ENCODE measurements at regions not wholly inside any gene's neighbourhood (a gene's known extent, or its start where the extent isn't known, plus 50 kb on each side); places are given as distances from the start of the nearest gene placed in this dataset.

DNA sequence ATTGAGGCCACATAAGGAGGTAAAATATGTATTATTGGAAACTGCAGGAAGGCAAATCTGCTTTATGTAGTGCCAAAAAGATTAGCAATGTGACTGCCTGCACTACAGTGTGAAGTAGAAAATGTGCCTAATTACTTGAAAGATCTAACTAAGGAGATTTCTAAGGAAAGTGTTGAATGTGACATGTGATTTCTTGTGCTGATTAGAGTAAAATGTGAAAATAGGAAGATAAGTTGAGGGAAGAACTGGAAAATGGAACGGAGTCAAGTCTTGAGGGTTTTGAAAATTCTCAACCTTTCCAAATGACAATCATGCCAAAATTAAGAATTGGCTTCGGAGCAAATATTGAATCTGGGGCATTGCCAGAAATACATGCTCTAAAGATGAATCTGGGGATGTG lies 209.5 kb upstream of the SPOCK3 start:
- TF ChIP-seq ZNF558 (tag by site-specific recombination; IDR thresholded peaks at IDR 0.05) = no peak
- no peak for TF ChIP-seq ZNF600 (tag by site-specific recombination; IDR thresholded peaks at IDR 0.05)
- no peak for TF ChIP-seq KLF8 (tag by site-specific recombination; IDR thresholded peaks at IDR 0.05)
- TF ChIP-seq, protein P1, sequence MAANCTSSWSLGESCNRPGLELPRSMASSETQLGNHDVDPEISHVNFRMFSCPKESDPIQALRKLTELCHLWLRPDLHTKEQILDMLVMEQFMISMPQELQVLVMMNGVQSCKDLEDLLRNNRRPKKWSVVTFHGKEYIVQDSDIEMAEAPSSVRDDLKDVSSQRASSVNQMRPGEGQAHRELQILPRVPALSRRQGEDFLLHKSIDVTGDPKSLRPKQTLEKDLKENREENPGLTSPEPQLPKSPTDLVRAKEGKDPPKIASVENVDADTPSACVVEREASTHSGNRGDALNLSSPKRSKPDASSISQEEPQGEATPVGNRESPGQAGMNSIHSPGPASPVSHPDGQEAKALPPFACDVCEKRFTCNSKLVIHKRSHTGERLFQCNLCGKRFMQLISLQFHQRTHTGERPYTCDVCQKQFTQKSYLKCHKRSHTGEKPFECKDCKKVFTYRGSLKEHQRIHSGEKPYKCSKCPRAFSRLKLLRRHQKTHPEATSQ (tag by site-specific recombination; IDR thresholded peaks at IDR 0.05) = no peak
- TF ChIP-seq, protein P2, sequence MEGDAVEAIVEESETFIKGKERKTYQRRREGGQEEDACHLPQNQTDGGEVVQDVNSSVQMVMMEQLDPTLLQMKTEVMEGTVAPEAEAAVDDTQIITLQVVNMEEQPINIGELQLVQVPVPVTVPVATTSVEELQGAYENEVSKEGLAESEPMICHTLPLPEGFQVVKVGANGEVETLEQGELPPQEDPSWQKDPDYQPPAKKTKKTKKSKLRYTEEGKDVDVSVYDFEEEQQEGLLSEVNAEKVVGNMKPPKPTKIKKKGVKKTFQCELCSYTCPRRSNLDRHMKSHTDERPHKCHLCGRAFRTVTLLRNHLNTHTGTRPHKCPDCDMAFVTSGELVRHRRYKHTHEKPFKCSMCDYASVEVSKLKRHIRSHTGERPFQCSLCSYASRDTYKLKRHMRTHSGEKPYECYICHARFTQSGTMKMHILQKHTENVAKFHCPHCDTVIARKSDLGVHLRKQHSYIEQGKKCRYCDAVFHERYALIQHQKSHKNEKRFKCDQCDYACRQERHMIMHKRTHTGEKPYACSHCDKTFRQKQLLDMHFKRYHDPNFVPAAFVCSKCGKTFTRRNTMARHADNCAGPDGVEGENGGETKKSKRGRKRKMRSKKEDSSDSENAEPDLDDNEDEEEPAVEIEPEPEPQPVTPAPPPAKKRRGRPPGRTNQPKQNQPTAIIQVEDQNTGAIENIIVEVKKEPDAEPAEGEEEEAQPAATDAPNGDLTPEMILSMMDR (tag by site-specific recombination; IDR thresholded peaks at IDR 0.05) = no peak
- TF ChIP-seq ZNF132 (tag by site-specific recombination; IDR thresholded peaks at IDR 0.05; ENCODE audit: borderline replicate concordance) = no peak
- no peak for TF ChIP-seq ZNF544 (tag by site-specific recombination; IDR thresholded peaks at IDR 0.05)
- TF ChIP-seq ZXDB (tag by site-specific recombination; IDR thresholded peaks at IDR 0.05) = no peak
- no peak for TF ChIP-seq ZBTB7A (tag by site-specific recombination; IDR thresholded peaks at IDR 0.05; ENCODE audit: low read depth)
- TF ChIP-seq ZNF621 (tag by site-specific recombination; IDR thresholded peaks at IDR 0.05) = no peak
- no peak for TF ChIP-seq ZNF292 (tag by site-specific recombination; IDR thresholded peaks at IDR 0.05; ENCODE audit: borderline replicate concordance, low read depth)
